ENCODE measurements at regions not wholly inside any gene's neighbourhood (a gene's known extent, or its start where the extent isn't known, plus 50 kb on each side); places are given as distances from the start of the nearest gene placed in this dataset.

DNA sequence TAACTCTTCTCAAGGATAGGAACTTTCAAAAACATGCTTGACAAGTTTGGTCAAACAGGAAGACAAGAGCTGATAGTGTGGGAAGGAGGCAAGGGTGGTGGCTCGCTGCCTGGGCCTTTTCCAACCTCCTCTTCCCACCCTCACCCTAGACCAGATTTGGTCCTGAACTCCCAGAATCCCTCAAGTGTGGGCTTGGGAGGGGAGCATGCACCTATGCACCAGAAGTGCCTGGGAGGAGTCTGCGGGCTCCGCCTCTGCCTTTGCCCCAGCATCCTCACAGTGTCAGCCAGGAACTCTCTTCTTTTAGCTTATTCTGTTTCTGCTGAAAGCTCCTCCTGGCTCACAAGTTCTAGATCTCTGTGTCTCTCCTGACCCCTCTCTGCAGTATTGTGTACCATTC is 126.2 kb upstream of the MRPS22 start:
- H3K27ac ChIP-seq, result no peak overlapping the region
- no peak overlapping the region for H3K4me3 ChIP-seq
- DNase-seq (ENCODE audit: low spot score in 2 of 2), result no peak
- intact Hi-C loops (cut with DNase I; ENCODE audit: low total_unique reads), result no loop called here
- TF ChIP-seq POLR2A (IDR thresholded peaks at IDR 0.05) (no peak), POLR2AphosphoS5 (IDR thresholded peaks at IDR 0.05) (no peak)
- TF ChIP-seq, protein P1, sequence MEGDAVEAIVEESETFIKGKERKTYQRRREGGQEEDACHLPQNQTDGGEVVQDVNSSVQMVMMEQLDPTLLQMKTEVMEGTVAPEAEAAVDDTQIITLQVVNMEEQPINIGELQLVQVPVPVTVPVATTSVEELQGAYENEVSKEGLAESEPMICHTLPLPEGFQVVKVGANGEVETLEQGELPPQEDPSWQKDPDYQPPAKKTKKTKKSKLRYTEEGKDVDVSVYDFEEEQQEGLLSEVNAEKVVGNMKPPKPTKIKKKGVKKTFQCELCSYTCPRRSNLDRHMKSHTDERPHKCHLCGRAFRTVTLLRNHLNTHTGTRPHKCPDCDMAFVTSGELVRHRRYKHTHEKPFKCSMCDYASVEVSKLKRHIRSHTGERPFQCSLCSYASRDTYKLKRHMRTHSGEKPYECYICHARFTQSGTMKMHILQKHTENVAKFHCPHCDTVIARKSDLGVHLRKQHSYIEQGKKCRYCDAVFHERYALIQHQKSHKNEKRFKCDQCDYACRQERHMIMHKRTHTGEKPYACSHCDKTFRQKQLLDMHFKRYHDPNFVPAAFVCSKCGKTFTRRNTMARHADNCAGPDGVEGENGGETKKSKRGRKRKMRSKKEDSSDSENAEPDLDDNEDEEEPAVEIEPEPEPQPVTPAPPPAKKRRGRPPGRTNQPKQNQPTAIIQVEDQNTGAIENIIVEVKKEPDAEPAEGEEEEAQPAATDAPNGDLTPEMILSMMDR (IDR thresholded peaks at IDR 0.05), result no peak
- H3K27me3 ChIP-seq, result no peaks in the 10 kb centered on the region
- H3K4me1 ChIP-seq, result no peaks in the 10 kb centered on the region
- H3K36me3 ChIP-seq, result no peaks in the 10 kb centered on the region
- H3K9me3 ChIP-seq, result no peaks in the 10 kb centered on the region

DNA sequence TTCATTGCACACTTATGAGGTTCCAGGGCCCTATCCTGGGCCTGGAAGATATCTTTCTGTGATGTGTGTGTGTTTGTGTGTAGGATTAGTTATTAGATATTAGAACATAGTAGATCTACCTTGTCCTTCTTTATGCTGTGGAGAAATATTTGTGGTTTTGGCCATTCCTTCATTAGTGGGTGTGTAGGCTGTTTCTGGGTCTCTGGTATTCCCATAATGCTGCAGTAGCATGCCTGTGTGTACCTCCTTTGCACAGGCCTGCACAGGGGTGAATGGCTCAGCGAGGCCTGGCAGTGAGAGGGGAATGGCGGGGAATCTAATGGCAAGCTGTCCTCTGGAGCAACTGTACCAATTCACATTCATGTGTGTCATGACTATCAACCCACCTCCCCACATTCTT is 125.8 kb upstream of the MRPS22 start:
- DNase-seq (ENCODE audit: low spot score in 2 of 2), result no peak
- Histone ChIP-seq H3K27me3 (no peaks in the 10 kb centered on the region), H3K36me3 (no peaks in the 10 kb centered on the region), H3K27ac (no peak overlapping the region), H3K9me3 (no peaks in the 10 kb centered on the region), H3K4me1 (no peaks in the 10 kb centered on the region), H3K4me3 (no peak overlapping the region)
- TF ChIP-seq POLR2AphosphoS5 (IDR thresholded peaks at IDR 0.05), result no peak
- no peak for TF ChIP-seq POLR2A (IDR thresholded peaks at IDR 0.05)
- TF ChIP-seq, protein P1 (IDR thresholded peaks at IDR 0.05), result no peak
- intact Hi-C loops (cut with DNase I; ENCODE audit: low total_unique reads), result no loop called here

DNA sequence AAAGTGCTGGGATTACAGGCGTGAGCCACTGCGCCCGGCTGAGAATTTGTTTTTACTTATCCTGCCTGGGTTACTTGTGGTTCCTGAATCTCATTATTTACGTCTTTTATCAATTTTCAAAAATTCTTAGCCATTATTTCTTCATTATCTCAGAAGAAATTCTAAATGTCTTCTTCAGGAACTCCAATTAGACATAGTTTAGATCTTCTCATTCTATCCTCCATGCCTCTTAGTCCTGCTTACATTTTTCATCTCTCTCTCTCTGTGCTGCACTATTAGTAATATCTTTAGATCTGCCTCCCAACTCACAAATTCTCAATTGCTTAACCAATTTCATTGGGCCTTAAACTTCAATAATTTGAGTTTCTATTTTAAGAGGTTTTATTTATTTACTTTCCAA is 124.4 kb upstream of the MRPS22 start:
- TF ChIP-seq, protein P1 (IDR thresholded peaks at IDR 0.05), result no peak
- no peak for TF ChIP-seq POLR2AphosphoS5 (IDR thresholded peaks at IDR 0.05)
- no peak for TF ChIP-seq POLR2A (IDR thresholded peaks at IDR 0.05)
- Histone ChIP-seq H3K27ac (no peak overlapping the region), H3K9me3 (no peaks in the 10 kb centered on the region), H3K36me3 (no peaks in the 10 kb centered on the region), H3K27me3 (no peaks in the 10 kb centered on the region), H3K4me3 (no peak overlapping the region), H3K4me1 (no peaks in the 10 kb centered on the region)
- intact Hi-C loops (cut with DNase I; ENCODE audit: low total_unique reads), result no loop called here
- DNase-seq (ENCODE audit: low spot score in 2 of 2), result no peak

DNA sequence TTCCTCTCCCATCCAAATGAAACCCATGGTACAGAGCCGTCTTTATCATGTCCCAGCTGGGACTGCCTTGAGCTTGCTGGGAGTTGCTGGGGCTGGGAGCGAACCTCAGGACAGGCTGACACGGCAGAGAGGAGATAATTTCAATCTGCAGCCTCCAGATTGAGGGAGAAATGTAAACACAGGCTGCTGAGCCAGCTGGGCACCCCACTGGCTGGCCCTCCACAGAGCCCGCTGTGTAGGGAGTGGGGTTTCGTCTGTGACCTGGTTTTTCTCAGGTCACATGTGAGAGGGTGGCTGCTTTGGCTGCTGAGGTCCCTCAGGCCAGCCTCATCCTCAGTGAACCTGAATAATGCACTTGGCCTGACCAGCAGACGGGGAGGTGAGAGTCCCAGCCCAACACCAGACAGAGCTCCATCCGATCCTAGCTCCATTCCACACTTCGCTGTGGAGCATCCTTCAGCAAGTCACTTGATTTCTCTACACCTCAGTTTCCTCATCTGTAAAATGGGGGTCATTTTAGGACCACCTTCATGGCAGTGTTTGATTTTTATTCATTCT is 121.6 kb upstream of the MRPS22 start:
- Histone ChIP-seq H3K9me3 (no peaks in the 10 kb centered on the region), H3K27ac (no peak overlapping the region), H3K4me1 (no peaks in the 10 kb centered on the region), H3K27me3 (no peaks in the 10 kb centered on the region), H3K36me3 (no peaks in the 10 kb centered on the region), H3K4me3 (no peak overlapping the region)
- TF ChIP-seq POLR2AphosphoS5 (IDR thresholded peaks at IDR 0.05) (no peak), POLR2A (IDR thresholded peaks at IDR 0.05) (no peak)
- TF ChIP-seq, protein P1 (IDR thresholded peaks at IDR 0.05), result no peak
- no peak for DNase-seq (ENCODE audit: low spot score in 2 of 2)
- intact Hi-C loops (cut with DNase I; ENCODE audit: low total_unique reads), result no loop called here

DNA sequence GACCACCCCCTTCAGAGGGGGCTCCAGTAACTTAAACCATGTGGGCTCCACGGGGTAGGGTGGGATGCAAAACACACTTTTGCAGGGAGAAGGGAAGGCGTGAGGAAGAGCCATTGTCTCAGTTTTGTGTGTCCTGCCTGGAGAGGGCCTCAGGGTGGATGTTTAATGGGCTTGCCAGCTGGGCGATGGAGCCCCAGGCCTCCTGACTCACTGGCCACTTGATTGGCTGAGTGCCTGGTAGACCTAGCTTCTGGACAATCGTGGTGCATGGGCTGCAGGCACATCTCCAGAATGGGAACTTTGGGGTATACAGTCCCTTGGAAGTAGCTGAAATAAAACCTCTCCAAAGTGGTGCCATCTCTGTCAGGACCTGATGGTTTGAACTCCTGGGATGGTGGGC is 118.3 kb upstream of the MRPS22 start:
- TF ChIP-seq, protein P1 (IDR thresholded peaks at IDR 0.05), result no peak
- TF ChIP-seq POLR2AphosphoS5 (IDR thresholded peaks at IDR 0.05), result no peak
- H3K36me3 ChIP-seq, result no peaks in the 10 kb centered on the region
- H3K27ac ChIP-seq, result no peak overlapping the region
- no peak overlapping the region for H3K4me3 ChIP-seq
- intact Hi-C loops (cut with DNase I; ENCODE audit: low total_unique reads), result no loop called here
- no peaks in the 10 kb centered on the region for H3K27me3 ChIP-seq
- no peaks in the 10 kb centered on the region for H3K4me1 ChIP-seq
- no peaks in the 10 kb centered on the region for H3K9me3 ChIP-seq
- DNase-seq (ENCODE audit: low spot score in 2 of 2), result no peak
